Esophagus squamous epithelium (tissue), 4 donors: ENCODE measurements at regions not wholly inside any gene's neighbourhood (a gene's known extent, or its start where the extent isn't known, plus 50 kb on each side); places are given as distances from the start of the nearest gene placed in this dataset.

ENCODE experiments used
- POLR2A ChIP-seq, 4 donors: fragments of 450-650 bp; IDR thresholded peaks; one replicate each; pipeline ENCODE4 v1.6.1; 2017; ENCODE audit warnings: antibody characterized with exemption in 4 of 4, mild to moderate bottlenecking in 4 of 4, moderate library complexity in 3 of 4
- TF ChIP-seq, protein P1 (sequence below), 6 experiments: fragments of 450-650 bp in 4 of 6; fragments of 200-600 bp in 2 of 6; sonication (generic) in 2 of 6; IDR thresholded peaks; one replicate each; pipeline ENCODE4 v1.5.1; 2016 to 2019; ENCODE audit warnings: antibody characterized with exemption in 6 of 6, mild to moderate bottlenecking in 4 of 6, moderate library complexity in 4 of 6

DNA sequence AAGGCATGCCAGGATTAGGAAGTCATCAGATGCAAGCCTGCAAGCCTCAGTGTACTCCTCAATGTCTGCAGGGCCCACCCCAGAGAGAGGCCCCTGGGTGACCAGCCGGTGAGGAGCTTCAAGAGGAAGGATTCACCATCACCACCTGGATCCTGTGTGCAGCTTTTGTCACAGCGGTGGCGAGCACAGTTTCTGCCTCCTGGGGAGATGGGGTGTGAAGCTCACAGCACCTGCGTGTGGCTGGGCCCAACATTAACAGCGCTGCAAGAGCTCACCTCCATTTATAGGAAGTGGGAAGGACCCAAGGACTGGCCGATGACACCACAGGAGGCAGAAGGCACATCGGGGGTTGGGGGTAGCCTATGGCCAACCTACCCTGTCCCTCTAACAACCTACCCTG lies 235.3 kb downstream of the CTTN start:
- TF ChIP-seq, protein P1, sequence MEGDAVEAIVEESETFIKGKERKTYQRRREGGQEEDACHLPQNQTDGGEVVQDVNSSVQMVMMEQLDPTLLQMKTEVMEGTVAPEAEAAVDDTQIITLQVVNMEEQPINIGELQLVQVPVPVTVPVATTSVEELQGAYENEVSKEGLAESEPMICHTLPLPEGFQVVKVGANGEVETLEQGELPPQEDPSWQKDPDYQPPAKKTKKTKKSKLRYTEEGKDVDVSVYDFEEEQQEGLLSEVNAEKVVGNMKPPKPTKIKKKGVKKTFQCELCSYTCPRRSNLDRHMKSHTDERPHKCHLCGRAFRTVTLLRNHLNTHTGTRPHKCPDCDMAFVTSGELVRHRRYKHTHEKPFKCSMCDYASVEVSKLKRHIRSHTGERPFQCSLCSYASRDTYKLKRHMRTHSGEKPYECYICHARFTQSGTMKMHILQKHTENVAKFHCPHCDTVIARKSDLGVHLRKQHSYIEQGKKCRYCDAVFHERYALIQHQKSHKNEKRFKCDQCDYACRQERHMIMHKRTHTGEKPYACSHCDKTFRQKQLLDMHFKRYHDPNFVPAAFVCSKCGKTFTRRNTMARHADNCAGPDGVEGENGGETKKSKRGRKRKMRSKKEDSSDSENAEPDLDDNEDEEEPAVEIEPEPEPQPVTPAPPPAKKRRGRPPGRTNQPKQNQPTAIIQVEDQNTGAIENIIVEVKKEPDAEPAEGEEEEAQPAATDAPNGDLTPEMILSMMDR (IDR thresholded peaks at IDR 0.05): no peak
- no peak for TF ChIP-seq POLR2A (IDR thresholded peaks at IDR 0.05)
